ENCODE measurements at regions not wholly inside any gene's neighbourhood (a gene's known extent, or its start where the extent isn't known, plus 50 kb on each side); places are given as distances from the start of the nearest gene placed in this dataset.

DNA sequence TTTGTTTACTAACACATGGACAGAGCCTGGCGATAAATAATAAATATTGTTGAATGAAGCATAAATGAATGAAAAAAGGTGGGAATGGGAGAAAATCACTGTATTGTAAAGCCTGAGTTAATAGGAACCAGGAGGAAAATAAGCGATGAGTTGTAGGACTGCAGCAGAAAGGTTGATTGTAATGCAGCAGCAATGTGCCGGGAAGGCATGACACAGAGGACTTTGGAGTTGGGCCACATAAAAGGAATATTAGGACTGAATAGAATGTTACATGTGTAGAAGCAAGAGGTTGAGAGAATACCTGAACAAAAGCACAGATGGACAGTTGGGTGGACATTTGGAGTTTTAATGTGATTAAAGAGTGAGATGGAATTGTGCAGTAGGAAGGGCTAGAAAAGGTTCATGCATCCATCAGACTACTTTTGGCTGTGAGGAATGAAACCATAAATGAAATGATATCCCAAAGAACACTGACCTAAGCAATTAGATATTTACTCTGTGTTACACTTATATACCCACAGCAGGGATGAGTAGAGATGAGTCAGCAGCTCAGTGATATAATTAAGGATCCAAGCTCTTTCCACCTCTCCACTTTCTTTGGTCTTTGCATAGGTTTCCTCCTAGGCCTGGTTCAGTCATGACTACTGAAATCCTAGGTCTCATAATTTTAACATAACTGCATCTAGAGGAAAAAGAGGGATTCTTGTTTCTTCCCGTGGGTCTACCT is 55.4 kb downstream of the CCER1 start:
- DNase-seq (ENCODE audit: low read depth, low spot score) = no peak

DNA sequence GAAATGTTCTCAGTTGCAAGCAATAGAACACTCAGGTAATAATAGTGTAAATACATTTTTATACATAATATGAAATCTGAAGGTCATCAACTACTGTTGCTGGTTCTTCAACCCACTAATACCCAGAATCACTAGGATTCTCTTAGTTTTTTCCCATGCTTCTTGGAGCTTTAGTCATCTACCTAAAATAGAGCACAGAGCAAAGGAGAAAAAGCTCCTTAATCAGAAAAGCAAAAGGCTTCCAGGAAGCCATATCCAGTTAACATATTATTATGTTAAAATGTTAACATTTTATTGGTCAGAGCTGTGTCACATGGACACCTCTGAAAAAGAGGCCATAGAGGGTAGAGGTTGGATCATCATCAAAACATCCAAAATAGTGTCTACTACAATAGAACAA is 57.0 kb downstream of the CCER1 start:
- no peak for DNase-seq (ENCODE audit: low read depth, low spot score)

DNA sequence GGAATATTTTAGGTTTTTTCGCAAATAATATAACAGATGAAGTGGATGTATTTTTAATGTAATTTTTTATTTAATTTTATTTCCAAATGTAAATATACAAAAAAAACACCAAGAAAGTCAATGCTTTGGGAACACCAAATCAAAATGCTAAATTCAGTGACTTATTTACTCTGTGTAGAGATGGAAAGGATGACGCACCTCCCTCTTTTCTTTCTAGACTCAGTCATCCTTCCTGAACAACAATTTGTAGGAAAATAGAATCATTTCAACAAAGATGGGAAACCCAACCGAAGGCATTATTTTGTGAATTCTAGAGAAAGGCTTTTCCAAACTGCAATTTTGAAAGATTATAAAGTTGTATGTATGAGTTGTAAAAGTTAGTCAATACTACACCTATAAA is 57.7 kb downstream of the CCER1 start:
- DNase-seq (ENCODE audit: low read depth, low spot score) = no peak

DNA sequence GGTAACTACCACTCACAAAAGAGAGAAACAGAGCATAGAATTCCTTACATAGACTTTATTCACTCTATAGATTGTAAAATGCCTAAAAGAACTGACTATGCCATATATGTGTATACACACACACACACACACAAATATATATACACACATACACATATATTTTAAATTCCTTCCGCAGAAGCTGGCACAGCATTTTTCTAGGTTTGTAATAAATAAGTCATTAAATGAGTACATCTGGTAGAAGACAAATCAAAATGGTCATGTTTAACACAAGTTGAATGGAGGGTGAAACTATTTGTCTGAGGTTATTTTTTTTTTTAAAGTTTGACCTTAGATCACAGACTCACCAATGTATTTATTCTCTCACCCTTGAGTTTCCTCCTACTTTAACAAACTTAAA is 58.2 kb downstream of the CCER1 start:
- DNase-seq (ENCODE audit: low read depth, low spot score) = no peak

DNA sequence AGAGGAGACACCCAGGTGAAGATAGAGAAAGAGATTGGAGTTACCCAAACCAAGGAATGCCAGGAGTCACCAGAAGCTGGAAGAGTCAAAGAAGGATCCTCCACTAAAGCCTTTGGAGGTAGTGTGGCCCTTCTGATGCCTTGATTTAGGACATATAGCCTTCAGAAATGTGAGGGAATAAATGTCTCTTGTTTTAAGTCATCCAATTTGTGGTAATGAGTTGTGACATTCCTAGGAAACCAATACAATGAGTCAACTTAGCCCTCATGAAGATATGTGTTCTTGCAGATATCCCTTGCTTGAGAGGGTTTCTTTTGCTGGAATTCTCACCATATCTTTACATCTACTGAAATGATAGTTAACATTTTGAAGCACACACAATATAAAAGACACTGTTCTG is 58.8 kb downstream of the CCER1 start:
- DNase-seq (ENCODE audit: low read depth, low spot score) = no peak

DNA sequence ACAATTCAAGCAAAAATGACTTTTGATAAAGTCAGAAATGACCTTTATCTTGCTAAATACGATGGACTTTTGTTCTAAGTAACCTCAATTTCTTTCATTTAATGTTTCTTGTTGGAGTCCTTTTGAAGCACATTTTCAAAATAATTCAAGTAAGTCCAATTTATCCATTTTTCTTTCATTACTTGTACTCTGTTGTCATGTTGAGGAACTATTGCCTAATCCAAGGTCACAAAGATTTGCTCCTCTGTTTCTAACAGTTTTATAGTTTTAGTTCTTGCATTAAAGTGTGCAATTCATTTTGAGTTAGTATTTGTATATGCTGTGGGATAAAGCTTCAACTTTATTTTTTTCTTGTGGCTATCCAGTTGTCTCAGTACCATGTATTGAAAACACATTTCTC is 66.7 kb downstream of the CCER1 start:
- no peak for DNase-seq (ENCODE audit: low read depth, low spot score)

DNA sequence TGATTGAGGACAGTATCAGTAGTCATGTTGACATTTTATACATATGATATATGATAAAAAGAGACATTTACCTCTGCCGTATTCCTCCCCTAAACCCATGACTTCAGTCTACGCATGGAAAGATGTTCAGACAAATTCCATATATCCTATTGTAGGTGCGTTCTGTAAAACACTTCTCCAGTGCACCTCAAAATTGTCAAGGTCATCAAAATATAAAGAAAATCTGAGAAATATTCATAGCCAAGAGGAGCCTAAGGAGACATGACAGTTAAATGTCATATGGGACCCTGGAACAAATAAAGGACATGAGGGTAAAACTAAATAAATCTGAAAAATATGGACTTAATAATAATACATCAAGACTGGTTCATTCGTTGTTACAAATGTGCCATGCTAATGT is 71.5 kb downstream of the CCER1 start:
- DNase-seq (ENCODE audit: low read depth, low spot score) = no peak

DNA sequence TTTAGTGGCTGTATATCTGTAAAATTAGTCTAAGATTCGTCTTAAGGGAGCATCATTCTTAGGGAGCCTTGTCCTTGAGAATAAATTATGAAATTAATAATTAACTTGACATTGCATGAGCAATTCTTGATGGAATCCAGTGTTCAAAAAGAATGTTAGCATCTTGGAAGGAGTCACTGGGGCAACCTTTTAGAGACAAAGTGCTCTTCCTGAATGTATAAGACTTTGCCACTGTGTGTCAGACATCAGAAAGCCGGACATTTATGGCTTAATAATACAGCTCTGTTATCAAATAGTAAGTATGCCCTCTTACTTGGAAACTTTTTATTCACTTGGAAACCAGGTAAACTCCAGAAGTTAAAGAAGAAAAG is 83.3 kb downstream of the CCER1 start:
- DNase-seq (ENCODE audit: low read depth, low spot score) = no peak

DNA sequence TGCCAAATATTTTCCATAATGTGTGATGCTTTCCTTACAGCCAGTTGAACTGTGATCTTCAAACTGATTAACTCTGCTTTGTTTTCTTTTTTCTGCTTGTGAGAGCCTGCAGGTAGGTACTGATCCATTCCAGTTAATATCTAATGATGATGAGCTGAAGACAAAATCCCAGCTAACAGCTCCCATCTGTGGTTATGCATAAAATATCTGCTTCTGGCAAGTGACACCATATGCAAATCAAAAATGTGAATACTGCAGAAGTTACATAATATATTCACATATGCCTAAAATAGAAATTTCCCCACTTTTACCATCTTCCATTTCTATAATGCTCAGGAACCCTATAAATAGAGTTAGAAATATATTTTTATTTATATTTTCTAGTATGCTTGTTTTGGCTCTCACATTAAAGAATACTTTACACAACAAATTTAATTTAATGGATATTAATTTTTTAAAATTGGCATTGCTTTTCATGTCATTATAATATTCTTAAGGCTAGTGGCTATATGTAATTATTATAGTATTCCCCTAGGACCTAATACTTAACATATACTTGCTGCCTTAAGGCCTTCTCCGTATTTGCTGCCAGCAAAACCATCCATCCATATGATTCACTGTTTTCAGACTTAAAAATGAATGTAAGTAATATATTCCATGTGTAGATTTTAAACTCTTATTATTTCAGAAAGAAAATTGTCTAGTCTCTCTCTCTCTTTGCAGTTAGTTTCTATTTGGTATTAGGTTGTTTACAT is 83.8 kb downstream of the CCER1 start:
- DNase-seq (ENCODE audit: low read depth, low spot score) = no peak

DNA sequence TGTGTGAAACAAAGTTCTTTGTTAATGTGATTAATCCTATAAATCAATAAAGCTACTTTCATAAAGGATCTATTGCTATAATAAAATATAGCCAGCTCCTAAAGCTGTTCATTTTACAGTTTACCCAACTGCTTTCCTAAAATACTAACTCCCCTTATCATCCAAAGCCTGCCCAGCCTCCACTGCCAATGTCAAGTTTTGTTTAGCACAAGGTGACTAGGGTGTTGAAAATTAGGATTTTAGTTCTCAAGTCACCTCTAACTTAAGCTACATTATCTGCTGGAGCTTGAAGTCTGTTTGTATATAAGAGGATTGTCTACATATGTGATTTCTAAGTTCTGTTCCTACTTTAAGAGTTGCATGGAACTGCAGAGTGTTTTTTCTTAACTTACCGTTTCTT is 86.3 kb downstream of the CCER1 start:
- DNase-seq (ENCODE audit: low read depth, low spot score) = no peak

DNA sequence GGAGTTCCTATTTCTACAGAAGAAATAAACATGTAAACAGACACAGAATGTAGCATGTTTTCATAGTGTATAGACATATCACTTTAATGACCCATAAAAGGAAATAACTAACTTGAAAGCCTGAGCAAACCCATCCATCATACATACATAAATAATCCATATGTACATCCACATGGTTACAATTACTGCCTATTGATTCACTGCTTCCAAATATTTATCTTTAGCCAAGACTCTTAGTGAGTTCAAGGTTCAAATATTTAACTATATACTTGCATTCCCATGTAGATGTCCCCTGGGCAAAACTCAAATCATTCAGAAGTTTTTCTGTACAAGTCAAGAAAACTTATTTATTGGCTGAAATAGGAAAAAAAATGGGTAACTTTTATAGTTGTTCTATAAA is 95.4 kb downstream of the CCER1 start:
- no peak for DNase-seq (ENCODE audit: low read depth, low spot score)

DNA sequence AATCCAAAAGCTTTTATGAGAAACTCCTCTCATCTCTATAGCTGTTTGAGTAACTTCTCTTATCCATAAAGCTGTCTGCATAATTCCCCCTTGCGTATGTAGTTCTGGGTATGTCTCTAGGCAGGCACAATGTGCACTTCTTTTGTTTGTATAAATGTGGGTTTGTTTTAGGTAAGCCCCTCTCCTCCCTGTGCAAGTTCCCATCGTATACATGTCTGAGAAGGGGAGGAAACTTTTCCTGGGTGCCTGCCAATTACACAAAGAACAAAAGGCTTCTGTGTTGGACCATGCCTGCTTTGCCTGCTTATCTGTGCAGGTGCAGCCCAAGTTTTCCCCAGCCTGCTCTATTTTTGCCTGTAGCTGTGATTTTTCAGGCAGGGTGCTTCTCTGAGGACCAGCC is 96.7 kb downstream of the CCER1 start:
- no peak for DNase-seq (ENCODE audit: low read depth, low spot score)

DNA sequence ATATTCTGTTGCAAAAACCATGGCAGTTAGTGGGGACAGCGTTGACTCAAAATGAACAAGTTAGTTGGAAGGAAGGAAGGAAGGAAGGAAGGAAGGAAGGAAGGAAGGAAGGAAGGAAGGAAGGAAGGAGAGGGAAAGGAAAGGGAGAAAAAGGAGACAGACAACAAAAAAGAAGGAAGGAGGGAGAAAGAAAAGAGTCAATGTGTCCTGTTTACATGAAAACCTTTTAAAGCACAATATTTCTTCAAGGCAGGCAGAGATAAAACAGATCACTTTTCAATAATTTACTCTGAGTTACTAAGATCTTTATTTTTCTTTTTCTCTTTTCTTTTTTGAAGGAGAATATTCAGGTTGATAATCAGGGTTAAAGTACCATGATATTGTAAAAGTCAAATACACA is 99.4 kb downstream of the CCER1 start:
- DNase-seq (ENCODE audit: low read depth, low spot score) = no peak

DNA sequence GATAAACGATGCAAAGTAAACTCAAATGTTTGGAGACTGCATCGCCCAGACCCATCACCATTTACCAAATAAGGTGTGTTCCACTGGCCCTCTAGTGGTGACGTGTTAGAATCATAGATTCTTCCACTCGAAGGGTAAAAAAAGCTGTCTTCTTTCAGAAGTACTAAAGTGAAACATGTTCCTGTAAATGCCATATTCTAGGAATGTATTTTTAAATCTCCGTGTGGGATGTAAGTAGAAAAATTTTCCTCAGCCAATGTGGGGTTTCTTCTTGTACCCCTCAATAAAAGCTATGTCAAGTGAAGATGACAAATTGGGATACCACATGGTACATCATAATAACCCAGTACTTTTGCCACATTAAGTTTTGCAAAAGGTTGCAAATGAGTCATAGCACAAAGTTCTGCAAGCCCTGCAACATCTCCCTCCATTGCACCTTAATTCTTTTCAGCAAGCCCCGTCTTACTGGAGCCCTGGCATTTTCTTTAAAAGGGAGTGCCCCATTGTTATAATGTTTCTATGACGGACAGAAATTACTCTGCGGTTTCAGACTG is 100.8 kb downstream of the CCER1 start:
- DNase-seq (ENCODE audit: low read depth, low spot score) = no peak

DNA sequence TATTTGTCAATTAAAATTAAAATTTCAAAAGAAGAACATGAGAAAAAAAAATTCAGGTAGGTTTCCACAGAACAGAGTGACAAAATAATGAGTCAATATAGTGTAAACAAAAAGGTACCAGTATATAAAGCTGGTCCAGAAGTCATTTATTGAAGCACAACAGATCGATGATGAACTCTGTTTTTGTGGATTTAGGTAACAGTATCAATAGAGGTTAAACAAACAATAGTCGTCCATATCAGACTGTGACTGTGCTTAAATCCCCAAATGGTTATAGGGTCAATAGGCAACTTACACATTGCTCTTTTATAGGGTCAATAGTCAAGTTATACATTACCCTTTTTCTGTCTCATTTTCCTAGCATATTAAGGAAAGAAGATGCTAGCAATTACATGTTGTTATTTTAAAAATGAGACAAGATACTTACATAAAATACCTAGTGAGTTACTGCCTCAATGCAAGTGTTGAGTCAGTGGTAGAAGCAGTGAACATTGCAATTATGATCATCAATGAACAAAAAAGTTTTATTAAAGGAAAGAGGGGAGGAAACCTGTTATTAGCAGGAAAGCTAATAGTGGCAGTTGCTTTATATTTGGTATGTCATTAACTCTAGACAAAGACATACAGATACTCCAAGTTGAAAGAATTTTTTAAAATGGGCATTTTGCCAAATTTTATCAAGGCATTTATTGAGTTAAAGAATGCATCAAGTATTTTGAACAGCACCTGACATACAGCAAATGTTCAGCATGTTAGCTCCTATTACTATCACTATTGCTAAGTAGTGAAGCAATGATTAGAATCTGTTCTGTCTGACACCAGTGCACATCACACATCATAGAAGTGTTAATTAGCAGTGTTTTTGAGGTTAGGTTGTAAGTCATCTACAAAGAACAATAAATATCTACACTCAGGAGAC is 102.9 kb downstream of the CCER1 start:
- no peak for DNase-seq (ENCODE audit: low read depth, low spot score)

DNA sequence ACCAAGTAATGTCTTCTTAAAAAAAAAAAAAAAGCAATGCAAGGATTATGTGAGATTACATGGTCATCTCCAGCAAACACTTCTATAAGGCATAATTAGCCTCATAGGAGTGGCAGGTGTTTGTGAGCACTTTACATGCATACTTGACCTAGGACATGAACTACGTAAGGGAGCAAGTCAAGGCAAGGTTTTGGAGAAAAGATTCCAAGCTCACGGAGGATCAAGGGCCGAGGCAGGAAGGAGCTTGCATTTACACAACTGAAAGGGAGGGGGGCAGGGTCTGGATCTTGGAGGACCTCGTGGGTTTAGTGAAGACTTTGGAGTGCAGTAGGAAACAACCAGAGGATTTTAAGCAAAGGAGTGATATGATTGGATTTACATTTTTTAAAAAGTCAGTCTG is 112.5 kb downstream of the CCER1 start:
- no peak for DNase-seq (ENCODE audit: low read depth, low spot score)

DNA sequence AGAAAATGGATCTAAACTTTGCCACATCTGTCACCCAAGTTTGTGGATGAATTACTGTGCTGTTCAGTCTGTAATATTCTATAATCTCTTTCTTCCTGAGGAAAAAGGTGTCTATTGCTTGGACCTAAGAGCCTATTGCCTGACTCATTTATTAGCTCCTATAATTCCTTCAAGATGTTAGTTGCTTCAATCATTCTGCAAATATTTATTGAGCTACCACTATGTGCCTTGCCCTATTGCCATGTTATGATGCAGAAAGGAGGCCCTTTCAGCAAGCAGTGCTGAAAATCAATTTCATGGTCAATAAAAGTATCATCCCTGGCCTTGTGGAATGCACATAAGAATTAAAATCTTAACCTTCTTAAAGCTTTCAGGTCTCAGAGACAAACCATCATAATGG is 113.6 kb downstream of the CCER1 start:
- no peak for DNase-seq (ENCODE audit: low read depth, low spot score)

DNA sequence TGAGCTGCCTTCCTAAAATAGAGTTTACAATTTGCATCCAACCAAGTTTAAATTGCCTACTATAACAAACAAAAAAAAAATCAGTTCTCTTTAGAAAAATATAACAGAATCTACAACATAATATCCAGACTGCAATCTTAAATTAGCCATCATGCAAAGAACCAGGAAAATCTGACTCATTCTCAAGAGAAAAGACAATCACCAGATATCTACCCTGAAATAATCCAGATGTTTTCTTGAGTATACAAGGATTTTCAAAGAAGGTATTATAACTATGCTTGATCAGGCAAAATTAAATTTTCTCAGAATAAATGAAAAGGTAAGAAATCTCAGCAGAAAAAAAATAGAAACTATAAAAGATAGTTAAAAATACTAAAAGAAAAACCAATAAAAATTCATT is 115.6 kb downstream of the CCER1 start:
- DNase-seq (ENCODE audit: low read depth, low spot score) = no peak

DNA sequence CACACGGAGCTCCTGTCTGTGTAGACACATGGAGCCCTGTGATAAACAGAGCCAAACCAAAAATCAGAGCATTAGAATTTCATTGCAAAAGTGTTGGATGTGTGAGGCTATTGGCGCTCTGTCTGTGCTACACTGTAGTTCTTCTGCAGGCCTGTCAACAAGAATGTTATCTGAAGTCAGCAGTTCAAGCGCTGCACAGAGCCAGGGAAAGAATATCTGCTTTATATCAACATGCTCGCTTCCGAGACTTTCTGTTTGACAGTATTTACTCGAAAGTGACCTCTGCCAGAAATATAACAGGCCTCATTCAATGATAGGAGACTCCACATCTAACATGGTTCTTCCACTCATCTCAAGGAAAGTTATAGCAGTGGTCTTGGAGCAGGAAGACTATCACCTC is 118.3 kb downstream of the CCER1 start:
- no peak for DNase-seq (ENCODE audit: low read depth, low spot score)

DNA sequence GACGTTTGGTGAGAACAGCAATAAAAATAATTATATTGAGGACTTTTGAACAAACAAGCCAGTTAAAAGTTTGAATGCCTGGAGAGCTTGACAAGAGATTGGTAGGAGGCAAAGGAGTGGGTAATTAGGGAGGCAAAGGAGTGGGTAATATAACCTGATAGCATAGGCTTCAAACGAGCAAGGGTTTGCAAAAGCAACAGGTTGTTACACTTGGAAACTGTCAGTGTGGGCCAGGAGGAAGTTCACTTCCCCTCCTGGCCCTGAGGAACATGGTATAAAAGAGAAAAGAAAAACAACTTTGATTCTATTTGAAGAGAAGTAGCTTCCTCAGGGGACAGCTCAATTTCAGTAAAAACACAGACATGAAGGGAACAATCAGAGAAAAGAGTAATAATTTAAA is 121.7 kb downstream of the CCER1 start:
- DNase-seq (ENCODE audit: low read depth, low spot score) = no peak

DNA sequence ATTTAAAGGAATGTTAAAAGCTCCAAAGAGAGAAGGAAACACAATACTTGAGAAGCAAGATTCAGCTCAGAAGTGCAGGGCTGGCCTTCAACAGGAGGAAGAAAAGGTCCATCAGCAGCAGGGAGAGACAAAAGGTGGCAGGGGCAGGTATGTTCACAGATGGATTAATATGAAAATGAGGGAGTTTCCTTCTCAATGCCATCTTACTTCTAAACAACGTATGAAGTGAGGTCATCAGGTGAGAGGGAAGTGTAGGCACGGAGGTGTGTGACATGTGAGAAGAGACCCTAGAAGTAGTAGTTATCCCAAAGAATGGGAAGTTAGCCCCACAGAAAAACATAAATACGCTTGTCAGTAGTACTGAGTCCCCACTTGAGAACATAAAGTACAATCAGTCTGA is 122.5 kb downstream of the CCER1 start:
- DNase-seq (ENCODE audit: low read depth, low spot score) = no peak

DNA sequence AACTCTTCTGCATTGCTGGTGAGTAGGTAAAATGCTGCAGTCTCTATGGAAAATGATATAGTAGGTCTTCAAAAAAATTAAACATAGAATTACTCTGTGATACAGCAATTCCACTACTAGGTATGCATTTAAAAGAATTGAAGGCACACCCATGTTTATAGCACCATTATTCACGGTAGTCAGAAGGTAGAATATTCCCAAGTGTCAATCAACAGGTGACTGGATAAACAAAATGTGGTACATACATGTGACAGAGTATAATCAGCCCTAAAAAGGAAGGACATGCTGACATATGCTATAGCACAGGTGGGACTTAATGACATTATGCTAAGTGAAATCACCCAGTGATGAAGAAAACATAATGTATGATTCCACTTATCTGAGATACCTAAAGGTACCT is 123.3 kb downstream of the CCER1 start:
- DNase-seq (ENCODE audit: low read depth, low spot score) = no peak

Measured in activated CD4-positive, CD25-positive, alpha-beta regulatory T cell treated with anti-CD3 and anti-CD28 coated beads, Interleukin-2, amount 50 U/mL, for 16 hours (primary cell).